Caco-2 (cell line): ENCODE measurements at regions not wholly inside any gene's neighbourhood (a gene's known extent, or its start where the extent isn't known, plus 50 kb on each side); places are given as distances from the start of the nearest gene placed in this dataset.

ENCODE experiments used
- BruUV-seq: library from RNA; stranded (reverse); fragments of 400-500 nt; replicated peaks from 2 replicates; lab custom pipeline; 2021; lab: Mats Ljungman, UMichigan
- CTCF ChIA-PET: fragments of 300-600 bp; sonication (Branson Sonifier 250); formaldehyde crosslinking; loops from one replicate; lab custom pipeline; 2022; ENCODE audit warnings: antibody characterized with exemption; lab: Charles Lee
- POLR2A ChIA-PET: fragments of 300-600 bp; sonication (Branson Sonifier 250); formaldehyde crosslinking; loops from one replicate; lab custom pipeline; 2022; ENCODE audit warnings: antibody characterized with exemption; lab: Charles Lee
- DNase-seq, 2 experiments: peaks; one replicate each; pipeline versions ENCODE4 v3.0.0 to v3.0.0-alpha.2; 2020 to 2022
- H3K27me3 ChIP-seq: replicated peaks from 2 replicates; pipeline ENCODE4 v1.6.0; 2011; ENCODE audit warnings: low read length; ENCODE audit not compliant: control insufficient read depth, insufficient read depth
- H3K36me3 ChIP-seq: 2 replicates; pipeline ENCODE4 v1.5.1; 2011; ENCODE audit warnings: low read length; ENCODE audit not compliant: control insufficient read depth, insufficient read depth
- H3K4me1 ChIP-seq: fragments of 250-450 bp; sonication (Bioruptor Pico); 2 replicates; pipeline ENCODE4 v1.5.1; 2020; ENCODE audit warnings: mild to moderate bottlenecking
- H3K4me3 ChIP-seq: 2 replicates; pipeline ENCODE4 v1.5.1; 2011; ENCODE audit warnings: low read depth, mild to moderate bottlenecking, control low read depth, low read length
- H3K9me3 ChIP-seq: fragments of 250-450 bp; sonication (Bioruptor Pico); 2 replicates; pipeline ENCODE4 v1.5.1; 2020; ENCODE audit warnings: mild to moderate bottlenecking, moderate library complexity
- H3K27ac Mint-ChIP-seq: one replicate; pipeline ENCODE4 v1.8.0; 2022; ENCODE audit warnings: mixed read lengths; ENCODE audit not compliant: unreplicated experiment
- H3K27me3 Mint-ChIP-seq: one replicate; pipeline ENCODE4 v1.8.0; 2022; ENCODE audit warnings: mixed read lengths; ENCODE audit not compliant: insufficient read depth, unreplicated experiment
- H3K36me3 Mint-ChIP-seq: one replicate; pipeline ENCODE4 v1.8.0; 2022; ENCODE audit warnings: mild to moderate bottlenecking, mixed read lengths; ENCODE audit not compliant: insufficient read depth, unreplicated experiment
- H3K4me1 Mint-ChIP-seq: one replicate; pipeline ENCODE4 v1.8.0; 2022; ENCODE audit warnings: low read depth, mixed read lengths; ENCODE audit not compliant: unreplicated experiment
- H3K4me3 Mint-ChIP-seq: one replicate; pipeline ENCODE4 v1.8.0; 2022; ENCODE audit warnings: mild to moderate bottlenecking, moderate library complexity, mixed read lengths; ENCODE audit not compliant: unreplicated experiment
- H3K9me3 Mint-ChIP-seq: one replicate; pipeline ENCODE4 v1.8.0; 2022; ENCODE audit warnings: mixed read lengths; ENCODE audit not compliant: unreplicated experiment
- CTCF ChIP-seq, 2 experiments: fragments of 200-600 bp in 1 of 2; IDR thresholded peaks; 1 replicate in 1 of 2; 2 replicates in 1 of 2; pipeline versions ENCODE4 v1.5.1 to v1.8.0; 2011 to 2022; ENCODE audit warnings: antibody characterized with exemption in 1 of 2, control low read depth in 1 of 2, inconsistent platforms in 1 of 2, low read depth in 1 of 2, low read length in 1 of 2, mild to moderate bottlenecking in 1 of 2, moderate library complexity in 1 of 2; ENCODE audit not compliant: insufficient read depth in 1 of 2, severe bottlenecking in 1 of 2, unreplicated experiment in 1 of 2
- intact Hi-C: fragments of 100-400 bp; cut with micrococcal nuclease; formaldehyde crosslinking; loops from one replicate; pipeline ENCODE4 v1.10.0; 2022; ENCODE audit not compliant: unreplicated experiment

GRCh38 chr5:103674251-103674650 is 111.7 kb upstream of the NUDT12 start:
- Histone ChIP-seq H3K9me3 (no peaks in the 10 kb centered on the region; the same call in 1 of the 2 replicates), H3K36me3 (no peaks in the 10 kb centered on the region), H3K27me3 (no peaks in the 10 kb centered on the region; the same call in 1 of the 2 replicates), H3K4me3 (no peak overlapping the region), H3K4me1 (no peaks in the 10 kb centered on the region)
- no peaks in the 10 kb centered on the region for H3K4me1 Mint-ChIP-seq
- no peak overlapping the region for H3K4me3 Mint-ChIP-seq
- no TSS peak for BruUV-seq
- intact Hi-C loops: no loop called here
- H3K27ac Mint-ChIP-seq: no peak overlapping the region
- POLR2A ChIA-PET: no interaction called here
- H3K27me3 Mint-ChIP-seq: peaks cover 5% of the 10 kb centered on the region
- CTCF ChIA-PET: no interaction called here
- no peaks in the 10 kb centered on the region for H3K9me3 Mint-ChIP-seq
- H3K36me3 Mint-ChIP-seq: no peaks in the 10 kb centered on the region
- TF ChIP-seq CTCF (IDR thresholded peaks at IDR 0.05; ENCODE audit: insufficient read depth in 1 of 2, low read depth in 1 of 2, low read length in 1 of 2, severe bottlenecking in 1 of 2, unreplicated experiment in 1 of 2): no peak
- no peak for DNase-seq

- POLR2A ChIA-PET: no interaction called here
- no peak overlapping the region for H3K27ac Mint-ChIP-seq
- H3K36me3 Mint-ChIP-seq: no peaks in the 10 kb centered on the region
- no peaks in the 10 kb centered on the region for H3K36me3 ChIP-seq
- no peaks in the 10 kb centered on the region; the same call in 1 of the 2 replicates for H3K9me3 ChIP-seq
- CTCF ChIA-PET: no interaction called here
- no peaks in the 10 kb centered on the region for H3K4me1 Mint-ChIP-seq
- no peak for TF ChIP-seq CTCF (IDR thresholded peaks at IDR 0.05; ENCODE audit: insufficient read depth in 1 of 2, low read depth in 1 of 2, low read length in 1 of 2, severe bottlenecking in 1 of 2, unreplicated experiment in 1 of 2)
- no peaks in the 10 kb centered on the region for H3K4me1 ChIP-seq
- H3K4me3 ChIP-seq: no peak overlapping the region
- H3K27me3 ChIP-seq: no peaks in the 10 kb centered on the region; the same call in 1 of the 2 replicates
- no peaks in the 10 kb centered on the region for H3K9me3 Mint-ChIP-seq
- BruUV-seq: no TSS peak
- H3K4me3 Mint-ChIP-seq: no peak overlapping the region
- intact Hi-C loops: no loop called here
- H3K27me3 Mint-ChIP-seq: peaks cover 7% of the 10 kb centered on the region
- DNase-seq: no peak
These were observed 107.0 kb upstream of the NUDT12 start for GRCh38 chr5:103669615-103670014.

GRCh38 chr5:103668281-103668680 is 105.7 kb upstream of the NUDT12 start:
- intact Hi-C loops: no loop called here
- Histone ChIP-seq H3K27me3 (no peaks in the 10 kb centered on the region; the same call in 1 of the 2 replicates), H3K9me3 (no peaks in the 10 kb centered on the region; the same call in 1 of the 2 replicates), H3K36me3 (no peaks in the 10 kb centered on the region), H3K4me1 (no peaks in the 10 kb centered on the region), H3K4me3 (no peak overlapping the region)
- peaks cover 12% of the 10 kb centered on the region for H3K9me3 Mint-ChIP-seq
- peaks cover 7% of the 10 kb centered on the region for H3K27me3 Mint-ChIP-seq
- ChIA-PET POLR2A (no interaction called here), CTCF (no interaction called here)
- no peak overlapping the region for H3K27ac Mint-ChIP-seq
- H3K36me3 Mint-ChIP-seq: no peaks in the 10 kb centered on the region
- DNase-seq: no peak
- TF ChIP-seq CTCF (IDR thresholded peaks at IDR 0.05; ENCODE audit: insufficient read depth in 1 of 2, low read depth in 1 of 2, low read length in 1 of 2, severe bottlenecking in 1 of 2, unreplicated experiment in 1 of 2): no peak
- no TSS peak for BruUV-seq
- no peaks in the 10 kb centered on the region for H3K4me1 Mint-ChIP-seq
- no peak overlapping the region for H3K4me3 Mint-ChIP-seq
